Middle frontal gyrus (tissue), 1 donor: ENCODE measurements at regions not wholly inside any gene's neighbourhood (a gene's known extent, or its start where the extent isn't known, plus 50 kb on each side); places are given as distances from the start of the nearest gene placed in this dataset.

Source experiments
- DNase-seq: peaks from one replicate; pipeline ENCODE4 v3.0.0-alpha.2; 2015; ENCODE audit warnings: low spot score; ENCODE audit errors: extremely low spot score

DNA sequence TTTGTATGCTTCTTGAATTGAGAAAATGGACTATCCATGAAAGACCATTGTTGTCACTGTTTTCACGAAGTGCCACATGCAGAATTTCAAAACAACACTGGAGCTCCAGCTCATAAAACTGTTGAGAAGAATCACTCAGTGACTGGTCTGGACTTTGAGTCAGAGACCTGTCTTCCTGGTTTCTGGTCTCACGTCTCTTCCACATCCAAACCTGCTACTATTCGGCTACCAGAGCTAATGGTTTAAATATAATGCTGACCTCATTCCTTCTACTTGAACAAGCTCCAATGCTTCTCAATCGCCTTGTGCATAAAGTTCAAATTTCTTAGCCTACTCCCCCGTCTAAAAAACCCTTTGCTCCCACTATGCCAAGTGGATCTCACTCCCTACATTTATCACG, 227.9 kb upstream of the NR2F2 start:
- no peak for DNase-seq

DNA sequence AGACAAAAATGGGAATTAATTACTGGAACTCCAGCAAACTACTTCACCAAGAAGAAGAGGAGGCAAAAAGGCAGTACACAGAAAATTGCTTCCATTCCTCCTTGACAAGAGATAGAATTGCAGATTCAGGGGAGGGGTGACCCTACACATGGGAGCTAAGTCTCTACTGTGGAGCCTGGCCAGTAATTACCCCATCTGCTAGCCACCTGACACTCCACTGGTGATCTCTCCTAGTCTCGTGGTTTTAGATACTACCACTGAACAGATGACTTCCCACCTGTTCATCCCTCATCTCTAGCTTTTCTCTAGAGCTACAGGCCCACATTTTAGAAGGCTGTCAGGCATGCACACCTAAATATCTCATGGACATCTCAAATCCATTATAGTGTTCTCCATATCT, 224.3 kb upstream of the NR2F2 start:
- no peak for DNase-seq

DNA sequence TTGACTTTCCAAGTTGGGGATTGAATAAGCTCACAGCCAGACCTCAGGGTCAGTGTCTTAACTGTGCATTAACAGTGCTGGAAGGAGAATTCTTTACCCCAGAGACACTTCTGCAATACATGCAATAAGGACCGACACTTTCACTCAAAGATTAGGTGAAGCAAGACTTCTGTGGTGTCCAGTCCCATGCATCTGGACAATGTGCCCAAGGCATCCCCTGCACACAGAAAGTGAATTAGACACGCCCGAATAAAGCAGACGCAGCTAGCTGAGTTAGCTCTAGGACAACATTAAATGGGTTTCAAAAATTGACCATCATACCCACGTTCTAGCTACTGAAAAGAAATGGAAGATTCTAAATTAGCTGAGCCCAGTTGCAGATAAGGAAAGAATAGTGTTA, 223.9 kb upstream of the NR2F2 start:
- DNase-seq, result no peak

DNA sequence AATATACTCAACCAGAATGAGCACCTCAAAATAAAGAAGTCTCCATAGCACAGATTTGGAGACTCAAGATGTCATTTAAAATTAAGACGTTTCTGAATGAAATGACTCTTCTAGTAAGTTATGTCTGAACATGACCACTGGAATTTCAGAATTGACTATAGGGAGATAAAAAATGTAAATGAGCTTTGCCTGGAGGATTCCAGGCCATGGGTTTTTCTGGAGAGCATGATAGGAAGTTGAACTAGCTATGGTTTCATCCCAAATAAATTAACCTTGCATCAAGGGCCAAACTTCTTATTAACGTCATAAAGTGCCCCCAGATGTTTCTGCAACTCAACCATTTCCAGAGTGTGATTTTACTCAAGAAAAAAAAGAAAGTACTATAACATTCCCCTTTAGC, 222.6 kb upstream of the NR2F2 start:
- no peak for DNase-seq

DNA sequence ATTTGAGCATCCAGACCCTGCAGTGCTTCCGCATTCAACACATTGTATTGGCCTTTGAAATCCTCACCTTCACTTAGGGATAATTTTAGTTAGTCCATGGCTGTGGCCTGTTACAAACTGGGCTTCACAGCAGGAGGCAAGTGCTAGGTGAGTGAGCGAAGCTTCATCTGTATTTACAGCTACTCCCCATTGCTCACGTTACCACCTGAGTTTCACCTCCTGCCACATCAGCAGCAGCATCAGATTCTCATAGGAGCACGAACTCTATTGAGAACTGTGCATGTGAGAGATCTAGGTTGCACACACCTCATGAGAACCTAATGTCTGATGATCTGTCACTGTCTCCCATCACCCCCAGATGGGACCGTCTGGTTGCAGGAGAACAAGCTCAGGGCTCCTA, 222.1 kb upstream of the NR2F2 start:
- DNase-seq, result no peak

DNA sequence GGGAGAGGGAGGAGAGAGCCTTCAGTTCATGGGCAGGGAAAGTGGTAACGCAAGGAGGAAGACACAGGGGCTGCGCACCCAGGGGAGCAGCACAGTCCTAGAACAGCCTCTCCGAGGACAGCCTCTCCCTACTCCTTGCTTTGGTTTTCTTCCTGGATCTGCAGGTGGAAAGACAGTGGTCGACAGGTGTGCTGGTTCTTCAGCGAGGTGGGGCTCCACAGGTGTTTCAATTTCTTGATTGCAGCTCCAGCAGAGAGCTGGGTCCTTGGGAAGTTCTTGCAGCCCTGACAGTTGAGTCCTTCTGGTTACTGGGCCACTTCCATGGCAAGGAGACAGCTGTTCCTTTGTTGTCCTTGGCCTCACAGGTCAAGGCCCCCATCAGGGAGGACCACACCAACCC, 220.7 kb upstream of the NR2F2 start:
- no peak for DNase-seq

DNA sequence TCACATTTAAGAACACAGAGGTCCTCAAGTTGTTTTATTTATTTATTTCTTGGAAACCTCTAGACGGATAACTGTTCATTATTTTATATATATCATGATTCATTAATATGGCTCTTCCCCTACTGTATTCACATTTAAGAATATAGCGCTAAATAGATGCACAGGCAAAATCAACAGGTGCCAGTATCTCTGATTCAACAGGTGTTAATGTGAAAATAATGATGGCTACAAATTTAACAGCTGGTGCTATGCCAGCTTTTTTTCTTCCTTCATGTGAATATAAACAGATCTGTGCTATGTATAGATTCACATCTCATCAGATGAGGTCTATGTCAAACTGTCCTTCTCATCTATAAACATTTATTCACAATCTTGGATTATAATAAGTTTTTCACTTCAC, 218.5 kb upstream of the NR2F2 start:
- DNase-seq, result no peak

DNA sequence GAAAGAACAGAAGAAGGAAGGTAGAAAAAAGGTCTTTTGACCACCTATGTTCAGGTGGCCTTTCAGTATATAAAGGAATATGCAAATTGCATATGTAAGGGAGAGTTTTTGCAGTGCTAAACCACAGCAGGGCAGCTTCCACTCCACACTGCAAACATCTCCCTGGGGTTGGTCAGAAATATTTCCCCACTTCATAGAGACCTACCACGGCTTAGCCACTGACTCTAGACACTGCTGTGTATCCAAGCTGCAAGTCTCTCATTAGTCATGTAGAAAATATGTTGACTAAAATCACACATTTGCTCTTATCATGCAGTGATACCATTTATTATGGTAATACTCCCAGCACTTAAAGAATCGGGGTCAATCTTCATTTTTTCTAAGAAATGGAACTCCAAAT, 214.9 kb upstream of the NR2F2 start:
- DNase-seq, result no peak

DNA sequence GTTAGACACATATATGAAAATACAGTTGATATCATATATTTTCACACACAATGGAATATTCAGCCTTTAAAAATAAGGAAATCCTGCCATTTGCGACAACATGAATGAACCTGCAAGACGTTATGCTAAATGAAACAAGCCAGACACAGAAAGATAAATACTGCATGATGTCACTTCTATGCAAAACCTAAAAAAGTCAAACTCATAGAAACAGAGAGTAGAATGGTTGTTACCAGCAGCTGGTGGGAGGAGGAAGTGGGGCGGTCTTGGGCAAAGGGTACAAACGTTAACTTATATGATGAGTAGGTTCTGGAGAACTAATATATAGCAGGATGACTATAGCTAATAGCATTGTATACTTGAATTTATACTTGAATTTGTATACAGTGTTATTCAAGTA, 213.2 kb upstream of the NR2F2 start:
- no peak for DNase-seq

DNA sequence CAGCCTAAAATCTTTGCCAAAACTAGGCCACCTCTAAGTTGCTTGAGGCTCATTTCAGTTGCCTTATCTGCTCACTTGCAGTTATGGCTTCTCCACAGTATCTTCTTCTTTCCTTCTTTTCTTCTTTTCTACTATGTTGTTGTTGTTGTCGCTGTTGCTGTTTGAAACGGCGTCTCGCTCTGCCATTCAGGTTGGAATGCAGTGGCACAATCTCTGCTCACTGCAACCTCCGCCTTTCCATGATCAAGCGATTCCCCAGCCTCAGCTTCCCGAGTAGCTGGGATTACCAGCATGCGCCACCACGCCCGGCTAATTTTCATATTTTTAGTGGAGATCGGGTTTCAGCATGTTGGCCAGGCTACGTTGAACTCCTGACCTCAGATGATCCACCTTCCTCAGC, 210.8 kb upstream of the NR2F2 start:
- no peak for DNase-seq

DNA sequence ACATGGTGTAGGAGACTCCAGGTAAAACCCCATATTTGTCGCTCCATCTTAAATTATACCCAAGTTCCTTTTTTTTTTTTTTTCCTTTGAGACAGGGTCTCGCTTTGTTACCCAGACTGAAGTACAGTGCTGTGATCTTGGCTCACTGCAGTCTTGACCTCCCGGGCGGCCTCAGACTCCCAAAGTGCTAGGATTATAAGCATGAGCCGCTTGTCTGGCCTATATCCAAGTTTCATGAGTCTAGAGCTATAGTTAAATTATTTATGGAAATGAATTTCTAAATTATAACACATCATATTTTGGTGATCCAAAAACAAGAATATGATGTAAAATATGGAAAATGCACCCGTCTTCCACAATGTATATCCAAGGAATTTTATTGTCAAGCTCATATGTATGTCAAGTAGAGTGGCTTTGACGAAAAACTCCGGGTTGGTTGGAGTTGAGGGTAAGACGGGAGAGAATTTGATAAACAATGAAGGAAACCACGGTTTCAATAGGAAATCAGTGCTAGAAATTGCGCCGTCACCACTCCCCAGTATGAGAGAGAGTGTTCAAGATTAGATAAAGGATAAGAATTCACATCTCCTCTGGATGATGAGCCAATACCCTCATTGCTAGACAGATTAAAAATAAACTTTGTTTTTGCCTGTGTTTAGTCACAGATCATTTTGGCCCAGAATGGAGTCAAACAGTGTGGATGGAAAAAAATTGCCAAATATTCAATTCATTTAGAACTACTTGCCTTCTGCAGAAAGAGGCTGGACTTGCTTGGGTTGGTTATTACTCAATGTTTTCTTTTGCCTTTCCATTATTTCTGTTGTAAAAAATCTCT, 209.2 kb upstream of the NR2F2 start:
- DNase-seq, result no peak

DNA sequence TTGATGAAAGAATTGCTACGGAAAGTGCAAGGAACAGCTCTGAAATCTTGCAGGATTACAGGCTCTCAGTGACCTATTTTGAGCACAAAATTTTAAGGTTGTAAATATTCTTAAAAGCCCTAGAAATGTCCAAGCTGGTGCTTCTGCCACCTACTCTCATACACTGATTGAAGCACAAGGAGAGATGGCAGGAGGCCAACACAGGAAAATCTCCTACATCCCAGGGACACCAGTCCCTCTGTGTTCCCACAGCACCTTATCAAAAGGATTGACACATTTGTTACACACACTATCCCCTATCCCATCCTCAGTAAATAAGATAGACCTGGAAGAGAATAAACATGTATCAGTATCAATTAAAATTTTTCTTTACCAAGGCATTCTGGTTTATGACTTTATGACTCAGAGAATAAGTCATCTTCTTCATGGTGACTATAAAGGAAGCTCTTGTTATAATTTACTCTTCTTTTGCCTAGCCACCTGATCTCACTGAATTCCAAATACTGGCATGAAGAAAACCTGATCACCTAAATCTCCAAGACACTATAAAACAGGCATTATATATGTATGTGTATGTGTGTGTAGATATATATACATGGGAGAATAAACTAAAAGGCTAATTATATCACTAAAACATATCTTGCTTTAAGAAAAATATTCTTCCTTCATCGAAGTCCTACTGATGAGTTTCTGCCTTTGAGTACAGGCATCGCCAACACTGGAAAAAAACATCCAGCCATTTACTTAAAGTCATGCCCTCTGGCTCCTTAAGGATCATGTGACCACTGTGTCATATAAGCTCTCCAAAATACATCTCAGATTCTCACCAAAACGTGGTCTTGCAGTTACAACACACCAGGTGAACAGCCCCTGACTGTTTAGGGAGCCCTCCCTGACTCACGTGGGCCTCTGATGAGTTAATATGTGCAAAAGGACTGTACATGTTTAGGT, 208.1 kb upstream of the NR2F2 start:
- no peak for DNase-seq

DNA sequence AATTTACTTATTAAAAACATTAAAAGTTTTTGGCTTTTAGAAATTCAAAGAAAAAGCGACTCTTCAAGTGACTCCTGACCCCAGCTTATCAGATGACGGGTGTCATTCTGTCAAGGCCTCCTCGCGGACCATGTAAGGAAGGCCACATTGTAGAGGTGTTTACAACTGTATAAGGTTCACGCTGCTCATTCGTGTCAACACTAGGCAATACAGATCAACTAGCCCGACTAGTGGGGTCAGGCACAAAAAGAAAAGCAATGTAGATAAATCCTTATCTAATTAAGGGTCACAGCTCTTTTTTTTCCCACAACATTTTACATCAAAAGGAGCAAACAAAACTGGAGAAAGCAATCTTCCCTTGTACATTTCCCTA, 207.5 kb upstream of the NR2F2 start:
- no peak for DNase-seq

DNA sequence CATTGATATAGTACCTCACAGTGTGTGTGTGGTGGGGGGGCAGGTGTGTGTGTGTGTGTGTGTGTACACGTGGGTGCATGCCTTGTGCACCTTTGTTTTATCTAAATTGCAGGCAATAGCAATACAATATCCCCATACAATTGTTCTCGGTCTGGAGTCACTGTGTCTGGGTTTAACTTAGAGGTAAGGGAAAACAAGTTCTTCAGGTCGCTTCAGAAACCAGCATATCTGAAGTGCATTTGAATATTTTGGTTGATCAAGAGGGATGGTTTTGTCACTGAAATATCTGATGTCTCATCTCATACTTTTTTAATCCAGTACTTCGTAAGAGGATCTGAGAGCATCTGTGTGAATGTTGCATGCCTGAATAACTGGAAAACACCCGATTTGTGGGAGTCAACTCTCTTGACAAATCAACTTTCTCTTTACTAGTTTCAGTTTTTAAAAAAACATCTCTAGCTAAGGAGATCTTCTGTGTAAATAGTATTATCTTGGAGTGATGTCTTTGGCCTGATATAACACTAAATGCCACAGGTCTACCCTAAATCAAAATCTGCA, 206.8 kb upstream of the NR2F2 start:
- no peak for DNase-seq

DNA sequence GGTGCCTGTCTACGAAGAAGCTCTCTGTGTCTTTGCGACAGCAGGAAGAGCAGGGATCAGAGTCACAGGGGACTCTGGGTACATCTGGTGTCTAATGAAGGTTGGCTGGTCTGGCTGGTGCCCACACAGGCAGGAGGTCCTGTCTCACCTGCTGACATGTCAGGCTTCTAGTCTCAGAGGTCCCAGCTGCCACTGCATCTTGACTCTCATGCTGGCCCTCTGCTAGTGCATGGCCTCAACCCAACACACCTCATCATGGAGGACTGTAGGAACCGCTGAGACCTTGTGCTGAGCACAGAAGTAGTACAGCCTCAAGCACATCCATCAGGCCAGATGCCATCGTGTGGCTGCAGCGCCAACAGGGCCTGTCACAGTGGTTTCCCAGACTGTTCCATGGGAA, 206.1 kb upstream of the NR2F2 start:
- no peak for DNase-seq

DNA sequence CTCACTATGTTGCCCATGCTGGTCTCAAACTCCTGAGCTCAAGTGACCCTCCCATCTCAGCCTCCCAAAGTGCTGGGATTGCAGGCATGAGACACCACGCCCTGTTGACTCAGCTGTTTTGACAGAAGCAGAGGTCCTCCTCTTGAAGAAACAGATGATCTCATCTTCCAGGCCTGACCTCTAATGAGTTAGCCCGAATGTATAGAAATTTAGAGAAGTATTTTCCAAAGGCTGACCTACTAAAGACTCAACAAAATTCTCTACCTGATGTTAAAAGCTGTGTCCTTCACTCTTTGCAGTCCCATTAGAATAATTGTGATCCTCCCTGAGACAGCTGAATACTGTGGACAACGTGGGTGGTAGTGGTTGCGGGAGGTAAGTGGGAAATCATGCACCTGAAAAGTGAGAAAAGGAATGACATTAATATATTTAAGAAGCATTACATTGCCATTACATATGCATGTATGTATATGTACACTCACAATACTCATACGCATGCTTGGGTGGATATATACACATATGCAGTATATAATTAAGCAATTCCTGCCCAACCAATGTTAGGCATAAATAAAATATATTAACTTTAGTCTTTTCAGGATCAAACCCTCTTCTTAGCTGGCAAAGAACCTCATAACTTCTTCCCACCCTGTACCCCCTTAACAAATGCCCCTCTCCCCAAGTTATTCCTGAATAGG, 204.6 kb upstream of the NR2F2 start:
- DNase-seq, result no peak

DNA sequence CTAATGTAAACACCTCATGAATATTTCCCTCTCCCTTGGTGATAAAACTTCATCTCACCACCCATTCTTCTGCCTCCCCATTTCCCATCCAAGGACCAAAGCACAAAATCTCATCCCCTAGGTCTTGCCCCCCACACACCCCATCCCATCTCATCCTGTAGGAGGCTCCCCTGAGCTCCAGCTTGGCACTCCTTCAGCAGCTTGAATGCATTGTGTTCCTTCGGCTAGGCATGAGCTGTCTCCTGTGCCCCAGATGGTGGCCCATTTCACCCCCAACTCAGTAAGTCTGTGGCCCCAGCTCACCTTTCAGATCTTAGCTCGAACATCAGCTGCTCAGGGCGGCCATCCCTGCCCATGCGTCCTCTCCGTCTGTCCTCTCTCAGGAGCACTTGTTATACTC, 203.6 kb upstream of the NR2F2 start:
- DNase-seq, result no peak

DNA sequence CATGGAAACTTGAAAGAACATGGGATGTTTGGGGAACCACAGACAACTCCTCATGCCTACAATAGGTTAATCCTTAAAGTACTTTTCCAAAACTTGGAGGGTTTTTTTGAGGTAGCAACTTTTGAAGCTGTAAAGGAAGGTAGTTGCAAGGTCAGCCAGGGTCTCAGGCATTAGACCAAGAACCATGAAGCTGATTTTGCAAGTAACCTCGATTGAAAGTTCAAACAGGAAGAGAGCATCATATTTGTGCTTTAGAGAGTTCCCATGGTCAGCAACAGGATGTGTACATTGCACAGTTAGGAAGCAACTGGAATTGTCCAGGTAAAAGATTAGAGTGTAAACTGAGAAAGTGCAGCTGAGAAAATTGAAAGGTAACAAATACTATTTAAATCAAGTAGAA, 199.8 kb upstream of the NR2F2 start:
- no peak for DNase-seq

DNA sequence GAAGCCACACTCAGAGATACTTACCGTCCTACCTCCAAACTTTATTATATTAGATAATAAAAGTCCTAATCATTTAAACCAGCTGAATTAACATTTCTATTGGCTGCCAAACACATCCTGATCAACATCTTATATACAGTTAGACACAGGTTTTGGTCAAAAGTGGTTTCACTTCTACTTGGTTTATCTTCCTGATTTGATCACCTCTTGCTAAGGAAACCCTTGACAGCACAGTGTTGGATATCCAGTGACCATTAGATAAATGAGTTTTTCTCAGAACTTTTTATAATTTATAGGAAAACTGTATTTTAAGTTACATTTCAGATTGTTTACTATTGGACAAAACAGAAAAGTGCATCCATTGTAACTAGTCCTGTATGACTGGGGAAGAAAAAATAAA, 198.4 kb upstream of the NR2F2 start:
- DNase-seq, result no peak

DNA sequence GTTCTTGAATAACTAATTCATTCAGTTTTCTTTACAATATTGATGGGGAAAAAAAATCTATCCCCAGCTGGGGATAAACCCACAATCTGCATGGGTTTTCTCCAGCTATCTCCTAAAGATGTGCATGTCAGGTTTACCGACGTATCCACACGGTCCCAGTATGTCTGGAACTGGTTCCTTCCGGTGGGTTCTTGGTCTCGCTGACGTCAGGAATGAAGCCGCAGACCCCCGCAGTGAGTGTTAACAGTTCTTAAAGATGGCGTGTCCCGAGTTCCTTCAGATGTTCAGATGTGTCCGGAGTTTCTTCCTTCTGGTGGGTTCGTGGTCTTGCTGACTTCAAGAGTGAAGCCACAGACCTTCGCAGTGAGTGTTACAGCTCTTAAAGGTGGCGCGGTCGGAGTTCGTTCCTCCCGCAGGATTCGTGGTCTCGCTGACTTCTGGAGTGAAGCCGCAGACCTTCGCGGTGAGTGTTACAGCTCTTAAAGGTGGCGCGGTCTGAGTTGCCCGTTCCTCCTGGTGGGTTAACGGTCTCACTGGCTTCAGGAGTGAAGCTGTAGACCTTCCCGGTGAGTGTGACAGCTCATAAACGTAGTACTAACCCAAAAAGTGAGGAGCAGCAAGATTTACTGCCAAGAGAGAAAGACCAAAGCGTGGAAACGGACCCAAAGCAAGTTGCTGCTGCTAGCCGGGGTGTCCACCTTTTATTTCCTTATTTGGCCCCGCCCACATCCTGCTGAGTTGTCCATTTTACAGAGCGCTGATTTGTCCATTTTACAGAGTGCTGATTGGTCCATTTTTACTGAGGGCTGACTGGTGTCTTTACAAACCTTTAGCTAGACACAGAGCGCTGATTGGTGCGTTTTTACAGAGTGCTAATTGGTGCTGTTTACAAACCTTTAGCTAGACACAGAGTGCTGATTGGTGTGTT, 195.1 kb upstream of the NR2F2 start:
- DNase-seq, result no peak

DNA sequence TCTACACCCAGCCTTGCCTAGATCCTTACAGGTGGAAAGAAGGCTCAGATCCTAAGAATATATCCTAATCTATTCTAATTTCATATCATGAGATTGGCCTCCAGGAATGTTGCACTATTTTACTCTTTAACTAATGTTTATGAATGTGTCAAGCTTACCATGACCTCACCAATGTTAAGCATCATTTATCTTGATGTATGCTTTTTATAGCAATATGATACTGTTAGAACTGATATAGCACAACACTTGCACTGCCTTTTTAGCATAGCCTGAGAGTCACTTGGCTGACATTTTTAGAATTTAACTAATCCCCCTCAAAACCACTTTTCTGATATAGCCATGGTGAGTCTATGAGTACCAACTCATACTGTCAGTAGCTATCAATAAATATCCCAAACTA, 191.5 kb upstream of the NR2F2 start:
- no peak for DNase-seq
